ENCODE measurements at regions not wholly inside any gene's neighbourhood (a gene's known extent, or its start where the extent isn't known, plus 50 kb on each side); places are given as distances from the start of the nearest gene placed in this dataset.
"Not testable (repeated sequence)": the region's sequence is repeated elsewhere in the genome, so short reads cannot be mapped to it uniquely, and the experiment has no call there.

GRCh38 chr15:31217566-31218270 is 108.9 kb upstream of the KLF13 start:
- DNase-seq (ENCODE audit: low read depth in 2 of 2) = no peak

DNA sequence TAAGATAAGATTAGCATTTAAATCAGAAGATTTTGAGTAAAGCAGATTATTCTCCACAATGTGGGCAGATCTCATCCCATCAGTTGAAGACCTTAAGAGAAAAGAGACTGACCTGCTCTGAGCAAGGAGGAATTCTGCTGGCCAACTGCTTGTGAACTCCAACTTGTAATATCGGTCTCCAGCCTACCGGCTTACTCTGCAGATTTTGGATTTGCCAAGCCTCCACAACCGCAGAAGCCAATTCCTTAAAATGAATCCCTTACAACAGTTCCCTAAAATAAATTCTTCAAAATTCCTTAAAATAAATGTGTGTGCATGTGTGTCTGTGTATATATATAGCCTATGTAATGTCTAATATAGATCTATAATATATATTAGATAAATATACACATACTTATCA is 107.4 kb upstream of the KLF13 start:
- DNase-seq (ENCODE audit: low read depth in 2 of 2) = no peak

GRCh38 chr15:31221936-31222515 is 104.6 kb upstream of the KLF13 start:
- no peak for DNase-seq (ENCODE audit: low read depth in 2 of 2)

DNA sequence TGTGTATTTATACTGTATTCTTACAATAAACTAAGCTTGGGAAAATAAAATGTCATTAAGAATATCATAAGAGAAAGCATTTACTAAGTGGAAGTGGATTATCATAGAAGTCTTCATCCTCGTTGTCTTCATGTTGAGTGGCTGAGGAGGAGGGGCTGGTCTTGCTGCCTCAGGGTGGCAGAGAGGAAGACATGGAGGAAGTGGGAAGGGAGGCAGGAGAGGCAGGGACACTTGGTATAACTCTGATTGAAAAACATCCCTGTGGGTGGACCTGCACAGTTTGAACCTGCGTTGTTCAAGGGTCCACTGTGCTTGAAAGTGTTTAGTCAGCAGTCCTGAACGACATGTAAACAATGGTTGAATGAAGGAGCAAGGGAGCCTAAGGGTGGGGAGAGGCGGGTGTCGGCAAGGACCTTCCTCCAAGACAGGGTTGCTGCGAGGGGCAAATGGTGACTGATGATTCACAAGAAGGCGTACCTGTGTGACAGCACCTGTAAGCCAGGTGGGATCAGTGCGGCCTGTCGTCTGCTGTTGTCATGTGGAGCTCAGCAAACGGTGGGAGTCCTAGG is 103.8 kb upstream of the KLF13 start:
- no peak for DNase-seq (ENCODE audit: low read depth in 2 of 2)

GRCh38 chr15:31223478-31224350 is 102.9 kb upstream of the KLF13 start:
- DNase-seq (ENCODE audit: low read depth in 2 of 2) = no peak

- not testable (repeated sequence) for DNase-seq (ENCODE audit: low read depth in 2 of 2)
Observed at GRCh38 chr15:31224661-31225060, 102.0 kb upstream of the KLF13 start.

DNA sequence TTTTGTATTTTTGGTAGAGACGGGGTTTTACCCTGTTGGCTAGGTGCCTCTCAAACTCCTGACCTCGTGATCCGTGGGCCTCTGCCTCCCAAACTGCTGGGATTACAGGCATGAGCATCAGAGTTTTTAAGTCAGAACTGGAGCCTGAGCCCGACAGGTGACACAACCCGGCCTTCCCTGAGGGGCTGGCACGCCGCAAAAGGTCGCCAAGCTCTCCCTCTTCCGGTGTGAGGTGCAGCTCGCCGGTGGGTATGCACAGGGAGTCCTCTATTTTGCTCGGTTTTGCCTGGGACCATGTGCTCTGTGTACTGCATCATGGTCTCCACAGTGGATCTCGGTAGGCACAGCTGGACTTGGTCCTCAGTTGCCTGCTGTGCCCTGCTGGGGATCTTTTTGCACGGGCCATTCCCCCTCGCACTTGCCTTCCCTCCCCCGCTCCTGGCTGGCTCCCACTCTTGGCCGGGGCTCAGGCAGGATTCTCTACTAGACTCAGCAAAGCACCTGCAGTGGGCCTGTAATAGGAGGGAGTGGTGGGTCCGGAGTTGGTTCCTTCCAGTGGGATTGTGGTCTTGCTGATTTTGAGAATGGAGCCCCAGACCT is 101.2 kb upstream of the KLF13 start:
- no peak for DNase-seq (ENCODE audit: low read depth in 2 of 2)

GRCh38 chr15:31226021-31226420 is 100.6 kb upstream of the KLF13 start:
- no peak for DNase-seq (ENCODE audit: low read depth in 2 of 2)

GRCh38 chr15:31227235-31227634 is 99.4 kb upstream of the KLF13 start:
- no peak for DNase-seq (ENCODE audit: low read depth in 2 of 2)

DNA sequence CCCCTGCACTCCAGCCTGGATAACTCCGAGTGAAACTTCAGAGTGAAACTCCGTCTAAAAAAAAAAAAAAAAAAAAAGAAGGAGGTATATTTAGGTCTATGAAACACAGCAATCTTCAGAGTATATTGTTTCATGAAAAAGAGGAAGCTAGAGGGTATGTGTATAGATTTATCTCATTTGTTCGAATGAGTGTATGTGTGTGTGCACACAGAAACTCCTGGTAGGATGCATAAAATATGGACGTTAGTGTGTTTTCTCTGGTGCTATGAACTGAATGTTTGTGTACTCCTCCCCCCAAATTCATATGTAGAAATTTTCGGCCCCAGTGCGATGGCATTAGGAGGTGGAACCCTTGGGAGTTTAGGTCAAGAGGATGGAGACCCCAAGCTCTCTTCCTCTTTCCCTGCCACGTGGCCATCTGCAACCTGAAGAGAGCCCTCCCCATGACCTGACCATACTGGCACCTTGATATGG is 98.6 kb upstream of the KLF13 start:
- no peak for DNase-seq (ENCODE audit: low read depth in 2 of 2)

DNA sequence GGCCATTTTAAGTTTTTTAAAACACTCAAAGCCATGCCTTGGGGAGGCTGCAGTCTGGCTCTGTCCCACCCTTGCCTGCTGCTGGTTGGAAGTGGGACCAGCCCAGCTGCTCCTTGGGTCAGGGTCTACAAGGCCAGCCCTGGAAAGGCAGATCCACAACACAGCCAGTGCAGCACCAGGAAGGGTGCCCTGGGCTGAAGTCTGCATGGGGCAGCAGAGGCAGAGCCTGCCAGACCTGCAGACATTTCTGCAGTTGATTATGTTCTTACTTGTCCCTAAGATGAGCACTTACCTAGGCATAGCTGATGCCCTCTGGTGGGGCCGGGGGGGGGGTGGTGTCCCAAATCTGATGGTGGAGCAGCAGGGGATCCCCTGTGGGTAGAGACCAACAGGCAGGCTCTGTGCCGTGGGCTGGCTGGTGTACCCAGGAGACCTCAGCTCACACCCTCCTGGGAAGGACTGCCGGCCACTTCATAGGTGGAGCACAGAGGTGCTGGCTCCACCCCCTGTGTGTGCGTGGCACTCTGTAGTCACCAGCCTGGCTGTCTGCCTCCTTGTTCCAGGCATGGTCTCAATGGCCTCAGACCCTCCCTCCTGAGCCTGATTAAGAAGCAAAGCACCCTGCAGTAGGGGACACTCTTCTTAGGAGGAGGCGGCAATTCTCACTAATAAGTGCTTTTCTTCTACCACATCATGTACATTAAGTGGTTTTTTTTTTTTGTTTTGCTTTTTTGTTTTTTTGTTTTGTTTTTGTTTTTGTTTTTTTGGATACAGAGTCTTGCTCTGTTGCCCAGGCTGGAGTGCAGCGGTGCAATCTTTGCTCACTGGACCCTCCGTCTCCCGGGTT is 97.4 kb upstream of the KLF13 start:
- no peak for DNase-seq (ENCODE audit: low read depth in 2 of 2)

GRCh38 chr15:31230630-31231485 is 95.8 kb upstream of the KLF13 start:
- DNase-seq (ENCODE audit: low read depth in 2 of 2) = no peak

DNA sequence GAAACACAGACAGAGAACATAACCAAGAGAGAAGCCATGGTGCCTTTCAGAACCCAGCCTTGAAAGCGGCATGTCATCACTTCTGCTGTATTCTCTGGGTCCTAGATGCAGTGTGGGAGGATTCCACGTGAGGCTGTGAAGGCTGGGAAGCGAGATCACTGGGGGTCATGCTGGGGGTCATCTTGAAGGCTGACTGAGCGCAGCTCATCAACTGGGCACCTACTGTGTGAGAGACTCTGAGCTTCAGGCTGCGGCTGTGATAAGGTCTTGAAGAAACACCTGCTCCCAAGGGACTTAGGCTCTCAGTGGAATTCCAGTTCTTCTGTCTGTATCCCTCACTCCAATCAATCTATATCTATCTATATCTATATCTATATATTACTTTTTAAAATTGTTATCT is 91.8 kb upstream of the KLF13 start:
- DNase-seq (ENCODE audit: low read depth in 2 of 2) = no peak

DNA sequence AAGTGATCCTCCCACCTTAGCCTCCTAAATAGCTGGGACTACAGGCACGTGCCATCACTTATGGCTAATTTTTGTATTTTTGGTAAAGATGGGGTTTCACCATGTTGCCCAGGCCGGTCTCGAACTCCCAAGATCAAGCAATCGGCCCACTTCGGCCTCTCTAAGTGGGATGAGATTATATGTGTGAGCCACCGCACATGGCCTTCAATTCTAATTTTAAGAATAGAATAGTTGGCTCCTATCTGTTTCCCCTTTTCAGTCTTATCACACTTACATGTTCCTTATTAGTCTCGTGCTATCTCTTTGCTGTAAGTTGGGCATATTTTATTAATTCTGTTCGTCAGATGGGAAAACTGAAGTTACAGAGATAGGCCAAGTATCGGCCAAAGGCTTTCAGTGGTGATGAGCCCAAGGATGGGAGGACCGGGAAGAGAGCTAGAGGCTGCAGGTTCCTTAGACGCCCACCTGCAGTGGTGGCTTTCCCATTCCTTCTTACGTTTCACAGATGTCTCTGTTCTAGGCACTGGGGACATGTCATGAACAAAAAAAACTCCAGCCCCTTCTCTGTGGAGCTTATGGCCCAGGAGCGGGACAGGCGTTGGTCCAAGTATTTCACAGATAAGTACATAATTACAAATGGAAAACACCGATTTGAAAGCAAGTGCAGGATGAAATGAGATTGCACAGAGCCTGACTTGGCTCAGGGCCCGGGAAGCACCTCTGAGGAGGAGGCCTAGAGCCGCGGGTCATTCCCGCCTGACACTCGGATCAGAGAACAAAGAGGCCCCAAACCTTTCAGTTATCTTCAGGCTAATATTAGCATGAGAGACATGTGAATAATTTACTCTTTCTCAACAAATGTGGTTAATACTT is 91.1 kb upstream of the KLF13 start:
- DNase-seq (ENCODE audit: low read depth in 2 of 2) = no peak

- no peak for DNase-seq (ENCODE audit: low read depth in 2 of 2)
Observed at GRCh38 chr15:31236184-31237042, 90.2 kb upstream of the KLF13 start.

DNA sequence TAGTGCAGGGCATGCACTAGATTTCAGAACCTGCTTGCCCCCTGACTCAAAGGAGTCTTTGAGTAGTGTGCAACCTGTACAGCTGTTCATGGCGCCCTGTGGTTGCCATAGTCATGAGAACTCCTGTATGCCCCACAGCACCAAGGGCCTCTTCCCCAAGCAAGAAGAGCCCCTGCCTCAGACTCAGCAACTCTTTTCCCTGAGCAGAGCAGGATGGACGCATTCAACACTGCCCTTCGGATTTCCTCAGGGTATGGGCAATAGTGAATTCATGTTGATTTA is 89.7 kb upstream of the KLF13 start:
- no peak for DNase-seq (ENCODE audit: low read depth in 2 of 2)

DNA sequence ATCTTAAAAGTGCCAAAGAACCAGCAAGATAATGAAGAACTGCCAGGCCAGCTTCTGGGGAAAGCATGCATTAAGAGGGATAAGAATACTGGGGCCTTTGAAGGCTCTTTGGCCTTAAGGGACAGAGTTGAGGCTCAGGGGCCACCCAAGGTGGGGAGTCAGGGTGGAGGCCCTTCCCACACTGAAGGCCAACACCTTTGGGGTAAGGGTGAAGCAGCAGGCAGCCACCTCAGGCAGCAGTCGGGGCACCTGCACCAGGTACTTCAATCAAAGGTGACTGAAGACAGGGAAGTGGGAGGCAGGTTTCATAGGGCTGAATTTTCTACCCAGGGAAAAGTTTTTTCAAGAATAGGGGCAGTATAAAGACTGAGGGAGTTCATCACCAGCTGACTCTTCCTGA is 87.7 kb upstream of the KLF13 start:
- no peak for DNase-seq (ENCODE audit: low read depth in 2 of 2)

- no peak for DNase-seq (ENCODE audit: low read depth in 2 of 2)
Observed at GRCh38 chr15:31239409-31239808, 87.2 kb upstream of the KLF13 start.

Measured in stimulated activated CD4-positive, alpha-beta T cell treated with anti-CD3 and anti-CD28 coated beads, Interleukin-4, amount 100 ng/mL, for 48 hours (primary cell).